22Rv1 (cell line): ENCODE measurements at regions not wholly inside any gene's neighbourhood (a gene's known extent, or its start where the extent isn't known, plus 50 kb on each side); places are given as distances from the start of the nearest gene placed in this dataset.

ENCODE experiments used
- ZFX ChIP-seq: fragments of 450-650 bp; IDR thresholded peaks from 2 replicates; pipeline ENCODE4 v1.6.1; 2017; ENCODE audit warnings: antibody characterized with exemption, borderline replicate concordance
- TF ChIP-seq, protein P1 (sequence below): fragments of 450-650 bp; IDR thresholded peaks from 2 replicates; pipeline ENCODE4 v1.5.1; 2017; ENCODE audit warnings: mild to moderate bottlenecking

DNA sequence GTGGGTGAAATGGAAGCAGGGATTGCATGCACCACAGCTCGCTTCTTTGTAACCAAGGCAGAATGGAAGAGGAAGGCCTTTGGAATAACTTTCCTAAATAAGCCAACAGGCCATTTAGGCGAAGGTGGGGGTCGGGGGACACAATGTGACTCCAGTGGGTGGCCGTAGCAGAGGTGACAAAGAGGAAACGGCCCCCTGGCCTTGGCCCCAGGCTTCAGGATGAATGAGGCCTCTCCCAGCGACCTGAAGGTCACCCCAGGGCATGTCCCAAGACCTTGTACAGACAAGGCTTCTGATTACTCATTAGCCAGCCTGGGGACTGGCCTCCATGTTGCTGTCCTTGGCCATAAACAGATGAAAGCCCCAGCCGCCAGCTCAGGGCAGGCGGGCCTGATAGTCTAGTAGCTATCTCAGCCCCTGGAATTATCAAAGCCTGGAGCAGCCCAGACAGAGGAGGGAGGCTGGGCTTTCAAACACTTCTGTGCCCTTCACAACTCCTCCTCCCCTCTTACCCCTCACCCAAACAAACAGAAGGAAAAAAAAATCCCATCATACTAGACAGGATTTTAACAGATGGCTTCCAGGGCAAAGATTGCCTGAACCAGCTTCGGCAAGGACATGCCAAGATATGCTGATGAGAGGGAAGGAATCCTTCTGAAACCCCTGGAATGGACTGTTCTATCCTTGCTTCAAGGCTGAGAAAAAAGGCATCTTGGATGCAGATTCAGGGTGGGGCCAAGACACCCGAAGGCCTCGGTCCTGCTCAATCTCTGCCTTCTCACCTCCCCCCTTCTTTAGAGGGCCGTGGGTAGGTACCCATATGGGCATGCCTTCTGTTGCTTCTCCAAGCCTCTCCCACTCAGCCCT is 142.3 kb upstream of the PARP11 start:
- TF ChIP-seq, protein P1, sequence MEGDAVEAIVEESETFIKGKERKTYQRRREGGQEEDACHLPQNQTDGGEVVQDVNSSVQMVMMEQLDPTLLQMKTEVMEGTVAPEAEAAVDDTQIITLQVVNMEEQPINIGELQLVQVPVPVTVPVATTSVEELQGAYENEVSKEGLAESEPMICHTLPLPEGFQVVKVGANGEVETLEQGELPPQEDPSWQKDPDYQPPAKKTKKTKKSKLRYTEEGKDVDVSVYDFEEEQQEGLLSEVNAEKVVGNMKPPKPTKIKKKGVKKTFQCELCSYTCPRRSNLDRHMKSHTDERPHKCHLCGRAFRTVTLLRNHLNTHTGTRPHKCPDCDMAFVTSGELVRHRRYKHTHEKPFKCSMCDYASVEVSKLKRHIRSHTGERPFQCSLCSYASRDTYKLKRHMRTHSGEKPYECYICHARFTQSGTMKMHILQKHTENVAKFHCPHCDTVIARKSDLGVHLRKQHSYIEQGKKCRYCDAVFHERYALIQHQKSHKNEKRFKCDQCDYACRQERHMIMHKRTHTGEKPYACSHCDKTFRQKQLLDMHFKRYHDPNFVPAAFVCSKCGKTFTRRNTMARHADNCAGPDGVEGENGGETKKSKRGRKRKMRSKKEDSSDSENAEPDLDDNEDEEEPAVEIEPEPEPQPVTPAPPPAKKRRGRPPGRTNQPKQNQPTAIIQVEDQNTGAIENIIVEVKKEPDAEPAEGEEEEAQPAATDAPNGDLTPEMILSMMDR = no peak
- no peak for TF ChIP-seq ZFX
